SU-DHL-6 (cell line): ENCODE measurements at regions not wholly inside any gene's neighbourhood (a gene's known extent, or its start where the extent isn't known, plus 50 kb on each side); places are given as distances from the start of the nearest gene placed in this dataset.

Source experiments
- H2AFZ ChIP-seq: fragments of 200-600 bp; sonication (generic); 2 replicates; pipeline ENCODE4 v1.6.1; 2014; ENCODE audit warnings: low read depth, mild to moderate bottlenecking, moderate library complexity, mixed read lengths, antibody characterized with exemption, low read length; ENCODE audit not compliant: severe bottlenecking
- H3F3A ChIP-seq: fragments of 200-600 bp; shearing (Covaris generic); 2 replicates; pipeline ENCODE4 v1.6.0; 2016; ENCODE audit warnings: antibody characterized with exemption, mild to moderate bottlenecking; ENCODE audit not compliant: insufficient read depth
- H3K27ac ChIP-seq: fragments of 200-600 bp; sonication (generic); 2 replicates; pipeline ENCODE4 v1.5.1; 2016; ENCODE audit warnings: low read depth, mild to moderate bottlenecking, low read length, moderate library complexity, mixed read lengths
- H3K27me3 ChIP-seq: fragments of 200-600 bp; sonication (generic), shearing (Covaris generic); 2 replicates; pipeline ENCODE4 v1.6.0; 2014; ENCODE audit warnings: mild to moderate bottlenecking, low read length
- H3K36me3 ChIP-seq: fragments of 200-600 bp; sonication (generic); 2 replicates; pipeline ENCODE4 v1.6.1; 2014; ENCODE audit warnings: mild to moderate bottlenecking, low read length, mixed read lengths
- H3K4me2 ChIP-seq: fragments of 300-600, 200-600 bp; shearing (Covaris generic), sonication (generic); 2 replicates; pipeline ENCODE4 v1.6.0; 2014; ENCODE audit warnings: low read length, low read depth, mild to moderate bottlenecking; ENCODE audit not compliant: poor library complexity, severe bottlenecking
- H3K4me3 ChIP-seq: fragments of 200-600 bp; sonication (generic); 2 replicates; pipeline ENCODE4 v1.5.1; 2014; ENCODE audit warnings: antibody characterized with exemption, low read length, mild to moderate bottlenecking, mixed read lengths; ENCODE audit not compliant: insufficient read depth, poor library complexity, severe bottlenecking
- H3K79me2 ChIP-seq: fragments of 200-600 bp; sonication (generic); 2 replicates; pipeline ENCODE4 v1.6.1; 2014; ENCODE audit warnings: mild to moderate bottlenecking, low read length, moderate library complexity; ENCODE audit not compliant: insufficient read depth
- H3K9ac ChIP-seq: fragments of 200-600 bp; sonication (generic); 2 replicates; pipeline ENCODE4 v1.7.0; 2014; ENCODE audit warnings: mild to moderate bottlenecking, low read length
- H3K9me2 ChIP-seq: fragments of 200-600 bp; sonication (generic); replicated peaks from 2 replicates; pipeline ENCODE4 v1.6.1; 2014; ENCODE audit warnings: low read length; ENCODE audit not compliant: insufficient read depth
- H3K9me3 ChIP-seq: fragments of 200-600 bp; sonication (generic); 2 replicates; pipeline ENCODE4 v1.6.1; 2014; ENCODE audit warnings: low read length, mixed read lengths; ENCODE audit not compliant: insufficient read depth
- H4K20me1 ChIP-seq: fragments of 200-600 bp; sonication (generic); 2 replicates; pipeline ENCODE4 v1.6.1; 2014; ENCODE audit warnings: low read depth, mild to moderate bottlenecking, antibody characterized with exemption, low read length, moderate library complexity, mixed read lengths
- EZH2phosphoT487 ChIP-seq: fragments of 200-600 bp; sonication (generic), shearing (Covaris generic); conservative IDR thresholded peaks from 2 replicates; pipeline ENCODE4 v1.6.1; 2018; ENCODE audit warnings: mild to moderate bottlenecking, antibody characterized with exemption, low read length, moderate library complexity, mixed read lengths
- TF ChIP-seq, protein P1 (sequence below): fragments of 200-600 bp; sonication (generic); IDR thresholded peaks from one replicate; pipeline ENCODE4 v1.5.1; 2017; ENCODE audit warnings: antibody characterized with exemption, mild to moderate bottlenecking, low read length, moderate library complexity; ENCODE audit not compliant: insufficient read depth, poor library complexity, severe bottlenecking

DNA sequence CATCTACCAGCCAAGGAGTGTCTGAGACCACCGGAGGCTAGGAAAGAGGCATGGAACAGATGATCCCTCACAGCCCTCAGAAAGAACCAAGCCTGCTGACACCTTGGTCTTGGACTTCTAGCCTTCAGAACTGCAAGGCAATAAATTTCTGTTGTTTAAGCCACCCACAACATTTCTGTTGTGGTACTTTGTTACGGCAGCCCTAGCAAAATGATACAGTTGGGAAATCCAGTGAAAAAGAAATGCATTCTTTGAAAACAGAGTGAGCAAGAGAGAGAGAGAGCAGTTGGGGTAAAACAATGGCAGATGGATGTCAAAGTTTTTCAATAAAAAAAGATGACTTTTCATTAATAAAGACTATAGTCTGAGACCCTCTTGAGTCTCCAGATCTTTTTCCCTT, 219.4 kb downstream of the NFKBIZ start:
- H3K9ac ChIP-seq = no peak overlapping the region

DNA sequence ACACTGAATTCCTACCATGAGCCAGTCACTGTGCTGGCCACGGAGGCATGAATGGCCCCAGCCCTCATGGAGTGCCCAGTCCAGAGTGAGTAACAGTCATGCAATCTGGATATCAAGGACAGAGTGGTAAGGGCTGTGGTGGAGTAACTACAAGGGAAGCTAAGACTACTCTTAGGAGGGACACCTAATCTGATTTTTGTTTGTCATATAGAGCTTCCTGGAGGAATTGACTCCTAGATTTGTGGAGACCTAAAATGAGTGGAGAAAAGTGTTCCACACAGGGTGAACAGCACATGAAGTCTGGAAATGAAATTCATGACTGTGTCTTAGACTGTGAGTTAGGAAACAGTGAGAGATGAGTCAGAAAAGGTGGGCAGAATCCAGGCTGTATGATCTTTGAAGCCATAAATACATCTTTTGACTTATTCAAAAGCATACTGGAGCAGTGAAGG, 219.9 kb downstream of the NFKBIZ start:
- Histone ChIP-seq H3K9me3 (no peaks in the 10 kb centered on the region), H4K20me1 (no peaks in the 10 kb centered on the region), H3K9ac (no peak overlapping the region), H3K27ac (no peak overlapping the region), H3K9me2 (no peaks in the 10 kb centered on the region), H3K27me3 (no peaks in the 10 kb centered on the region), H3K36me3 (no peaks in the 10 kb centered on the region), H3K4me2 (no peak overlapping the region), H3F3A (no peaks in the 10 kb centered on the region), H3K79me2 (no peaks in the 10 kb centered on the region), H2AFZ (no peak overlapping the region), H3K4me3 (no peak overlapping the region)
- TF ChIP-seq, protein P1, sequence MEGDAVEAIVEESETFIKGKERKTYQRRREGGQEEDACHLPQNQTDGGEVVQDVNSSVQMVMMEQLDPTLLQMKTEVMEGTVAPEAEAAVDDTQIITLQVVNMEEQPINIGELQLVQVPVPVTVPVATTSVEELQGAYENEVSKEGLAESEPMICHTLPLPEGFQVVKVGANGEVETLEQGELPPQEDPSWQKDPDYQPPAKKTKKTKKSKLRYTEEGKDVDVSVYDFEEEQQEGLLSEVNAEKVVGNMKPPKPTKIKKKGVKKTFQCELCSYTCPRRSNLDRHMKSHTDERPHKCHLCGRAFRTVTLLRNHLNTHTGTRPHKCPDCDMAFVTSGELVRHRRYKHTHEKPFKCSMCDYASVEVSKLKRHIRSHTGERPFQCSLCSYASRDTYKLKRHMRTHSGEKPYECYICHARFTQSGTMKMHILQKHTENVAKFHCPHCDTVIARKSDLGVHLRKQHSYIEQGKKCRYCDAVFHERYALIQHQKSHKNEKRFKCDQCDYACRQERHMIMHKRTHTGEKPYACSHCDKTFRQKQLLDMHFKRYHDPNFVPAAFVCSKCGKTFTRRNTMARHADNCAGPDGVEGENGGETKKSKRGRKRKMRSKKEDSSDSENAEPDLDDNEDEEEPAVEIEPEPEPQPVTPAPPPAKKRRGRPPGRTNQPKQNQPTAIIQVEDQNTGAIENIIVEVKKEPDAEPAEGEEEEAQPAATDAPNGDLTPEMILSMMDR = no peak
- no peak for TF ChIP-seq EZH2phosphoT487

More for the DNA sequence above, 219.4 kb downstream of the NFKBIZ start:
- TF ChIP-seq, protein P1 = no peak
- TF ChIP-seq EZH2phosphoT487 = no peak
- Histone ChIP-seq H3K36me3 (no peaks in the 10 kb centered on the region), H3K4me3 (no peak overlapping the region), H2AFZ (no peak overlapping the region), H3K79me2 (no peaks in the 10 kb centered on the region), H3K4me2 (no peak overlapping the region), H3K9me3 (no peaks in the 10 kb centered on the region), H4K20me1 (no peaks in the 10 kb centered on the region), H3K27me3 (no peaks in the 10 kb centered on the region), H3K9me2 (no peaks in the 10 kb centered on the region), H3K27ac (no peak overlapping the region), H3F3A (no peaks in the 10 kb centered on the region)

DNA sequence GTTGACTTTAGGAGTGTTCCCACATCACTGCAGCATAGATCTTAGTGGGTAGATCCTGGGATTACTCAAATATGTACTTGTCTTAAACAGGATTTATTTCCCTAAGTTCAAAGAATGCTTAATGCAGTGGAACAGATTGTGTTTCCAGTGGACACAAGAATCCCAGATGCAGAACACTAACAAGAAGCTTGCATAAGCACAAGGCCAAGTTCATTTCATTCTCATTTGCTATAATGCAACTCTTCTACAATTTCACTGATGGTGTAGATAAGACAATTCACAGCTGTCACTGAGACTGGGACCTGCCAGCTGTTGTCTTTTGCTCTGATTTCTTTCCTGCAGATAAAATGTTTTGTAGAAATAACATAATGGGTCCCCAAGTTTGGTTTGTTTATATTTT, 225.6 kb downstream of the NFKBIZ start:
- H3K27ac ChIP-seq = no peak overlapping the region
- no peaks in the 10 kb centered on the region for H4K20me1 ChIP-seq
- no peaks in the 10 kb centered on the region for H3K79me2 ChIP-seq
- H3K9me3 ChIP-seq = no peaks in the 10 kb centered on the region
- H2AFZ ChIP-seq = no peak overlapping the region
- H3F3A ChIP-seq = no peaks in the 10 kb centered on the region
- no peaks in the 10 kb centered on the region for H3K9me2 ChIP-seq
- no peaks in the 10 kb centered on the region for H3K27me3 ChIP-seq
- H3K4me3 ChIP-seq = no peak overlapping the region
- no peaks in the 10 kb centered on the region for H3K36me3 ChIP-seq
- H3K4me2 ChIP-seq = no peak overlapping the region
- TF ChIP-seq EZH2phosphoT487 = no peak
- TF ChIP-seq, protein P1 = no peak
- H3K9ac ChIP-seq = no peak overlapping the region
